ENCODE measurements at regions not wholly inside any gene's neighbourhood (a gene's known extent, or its start where the extent isn't known, plus 50 kb on each side); places are given as distances from the start of the nearest gene placed in this dataset.

DNA sequence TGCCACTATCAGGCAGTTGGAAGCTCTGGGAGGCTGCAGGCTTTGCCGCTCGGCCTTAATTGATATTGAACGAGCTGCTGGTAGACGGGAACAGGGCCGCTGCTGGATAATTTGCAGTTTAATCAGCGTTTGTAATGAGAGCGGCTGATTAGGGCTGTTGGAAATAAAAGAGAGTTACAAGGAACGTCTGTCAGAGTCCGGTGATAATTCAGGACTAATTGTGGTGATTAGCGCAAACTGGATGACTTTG lies 68.2 kb upstream of the TBCA start:
- TF ChIP-seq, protein P1, sequence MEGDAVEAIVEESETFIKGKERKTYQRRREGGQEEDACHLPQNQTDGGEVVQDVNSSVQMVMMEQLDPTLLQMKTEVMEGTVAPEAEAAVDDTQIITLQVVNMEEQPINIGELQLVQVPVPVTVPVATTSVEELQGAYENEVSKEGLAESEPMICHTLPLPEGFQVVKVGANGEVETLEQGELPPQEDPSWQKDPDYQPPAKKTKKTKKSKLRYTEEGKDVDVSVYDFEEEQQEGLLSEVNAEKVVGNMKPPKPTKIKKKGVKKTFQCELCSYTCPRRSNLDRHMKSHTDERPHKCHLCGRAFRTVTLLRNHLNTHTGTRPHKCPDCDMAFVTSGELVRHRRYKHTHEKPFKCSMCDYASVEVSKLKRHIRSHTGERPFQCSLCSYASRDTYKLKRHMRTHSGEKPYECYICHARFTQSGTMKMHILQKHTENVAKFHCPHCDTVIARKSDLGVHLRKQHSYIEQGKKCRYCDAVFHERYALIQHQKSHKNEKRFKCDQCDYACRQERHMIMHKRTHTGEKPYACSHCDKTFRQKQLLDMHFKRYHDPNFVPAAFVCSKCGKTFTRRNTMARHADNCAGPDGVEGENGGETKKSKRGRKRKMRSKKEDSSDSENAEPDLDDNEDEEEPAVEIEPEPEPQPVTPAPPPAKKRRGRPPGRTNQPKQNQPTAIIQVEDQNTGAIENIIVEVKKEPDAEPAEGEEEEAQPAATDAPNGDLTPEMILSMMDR (conservative IDR thresholded peaks at IDR 0.05; ENCODE audit: low read depth, low read length): no peak
- no peak for TF ChIP-seq EZH2 (IDR thresholded peaks at IDR 0.05; ENCODE audit: low read length, unreplicated experiment)
- TF ChIP-seq EZH2phosphoT487 (IDR thresholded peaks at IDR 0.05; ENCODE audit: borderline replicate concordance, low read length): no peak
- Histone ChIP-seq H3K4me3 (ENCODE audit: low read length) (no peak overlapping the region), H4K20me1 (ENCODE audit: low read length) (no peaks in the 10 kb centered on the region), H3K4me2 (ENCODE audit: low read length) (no peak overlapping the region), H2AFZ (ENCODE audit: low read length) (no peak overlapping the region), H3K4me1 (ENCODE audit: insufficient read depth, low read length) (no peaks in the 10 kb centered on the region), H3K9ac (ENCODE audit: low read length) (no peak overlapping the region), H3K9me2 (replicated peaks; ENCODE audit: low read length) (no peaks in the 10 kb centered on the region), H3F3A (ENCODE audit: low read length, unreplicated experiment) (no peaks in the 10 kb centered on the region), H3K27ac (ENCODE audit: low read length) (no peak overlapping the region), H3K36me3 (ENCODE audit: low read depth, low read length) (no peaks in the 10 kb centered on the region), H3K27me3 (ENCODE audit: low read length) (no peaks in the 10 kb centered on the region), H3K9me3 (ENCODE audit: low read length) (no peaks in the 10 kb centered on the region), H3K79me2 (ENCODE audit: low read length) (no peaks in the 10 kb centered on the region)
- DNase-seq: no peak
- intact Hi-C loops (cut with micrococcal nuclease): no loop called here
- CTCF ChIA-PET: no interaction called here
- no TSS peak for BruUV-seq (replicated peaks)
- POLR2A ChIA-PET (ENCODE audit: unreplicated experiment): no interaction called here
- ATAC-seq: no peak

DNA sequence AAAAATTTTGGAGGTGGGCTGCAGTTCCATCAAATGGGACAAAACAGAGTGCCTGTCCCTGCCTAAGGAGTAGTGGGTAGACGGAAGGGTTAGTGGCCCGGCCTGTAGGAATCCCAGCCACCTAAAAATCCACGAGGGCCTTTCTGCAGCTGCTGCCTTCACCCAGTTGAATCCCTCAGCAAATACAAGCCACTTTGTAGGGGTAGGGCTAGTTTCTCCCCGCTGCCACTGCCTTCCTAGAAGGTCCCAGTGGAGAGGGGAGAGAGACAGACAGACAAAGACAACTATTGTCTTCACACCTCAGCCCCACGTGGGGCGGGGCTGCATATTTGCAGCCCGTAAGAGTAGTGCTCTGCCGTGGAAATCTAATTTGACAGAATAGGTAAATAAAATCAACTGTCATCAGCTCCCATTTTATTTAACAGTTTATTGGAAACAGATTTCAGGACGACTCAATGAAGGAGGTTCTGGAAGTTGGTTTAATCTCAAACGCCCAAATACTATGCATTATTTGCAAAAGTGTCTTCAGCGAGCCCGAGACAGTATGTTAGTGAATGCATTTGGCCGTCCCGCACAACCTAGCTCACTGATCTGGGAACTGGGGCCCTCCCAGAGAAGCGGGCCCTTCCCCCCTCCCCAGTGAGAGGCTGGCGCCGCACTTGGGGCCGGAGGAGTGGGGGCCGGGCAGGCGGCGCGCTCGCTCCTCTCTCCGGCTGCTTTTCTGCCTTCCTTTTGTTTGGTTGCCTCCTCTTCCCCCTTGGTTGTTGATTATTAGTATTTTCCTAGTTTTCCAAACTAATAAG lies 67.6 kb upstream of the TBCA start:
- no peak for ATAC-seq

DNA sequence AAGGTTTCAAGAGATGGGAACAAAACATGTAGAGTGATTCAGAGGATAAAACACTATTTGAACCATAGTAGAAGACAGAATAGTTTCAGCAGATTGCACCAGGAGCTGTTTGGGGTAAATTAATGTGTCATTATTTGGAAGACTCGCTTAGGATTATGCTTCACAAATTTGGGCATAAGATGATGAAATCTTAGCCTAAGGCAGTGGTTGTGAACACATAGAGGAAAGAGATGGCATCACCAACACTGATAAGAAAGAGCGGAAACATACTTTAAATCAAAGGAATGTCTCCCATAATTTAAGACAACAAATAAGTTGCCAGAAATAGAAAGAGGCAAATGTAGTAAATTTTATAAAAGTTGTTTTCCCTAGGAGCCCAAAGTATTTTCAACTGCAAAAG lies 66.1 kb upstream of the TBCA start:
- no peaks in the 10 kb centered on the region for H3K9me2 ChIP-seq (replicated peaks; ENCODE audit: low read length)
- no peak overlapping the region for H3K9ac ChIP-seq (ENCODE audit: low read length)
- no peaks in the 10 kb centered on the region for H3K79me2 ChIP-seq (ENCODE audit: low read length)
- H3K4me2 ChIP-seq (ENCODE audit: low read length): no peak overlapping the region
- ATAC-seq: no peak
- TF ChIP-seq, protein P1 (conservative IDR thresholded peaks at IDR 0.05; ENCODE audit: low read depth, low read length): no peak
- TF ChIP-seq EZH2phosphoT487 (IDR thresholded peaks at IDR 0.05; ENCODE audit: borderline replicate concordance, low read length) (no peak), EZH2 (IDR thresholded peaks at IDR 0.05; ENCODE audit: low read length, unreplicated experiment) (no peak)
- DNase-seq: no peak
- H3K4me3 ChIP-seq (ENCODE audit: low read length): no peak overlapping the region
- H3K36me3 ChIP-seq (ENCODE audit: low read depth, low read length): no peaks in the 10 kb centered on the region
- no peak overlapping the region for H2AFZ ChIP-seq (ENCODE audit: low read length)
- ChIA-PET POLR2A (ENCODE audit: unreplicated experiment) (no interaction called here), CTCF (no interaction called here)
- BruUV-seq (replicated peaks): no TSS peak
- H4K20me1 ChIP-seq (ENCODE audit: low read length): no peaks in the 10 kb centered on the region
- intact Hi-C loops (cut with micrococcal nuclease): no loop called here
- H3K9me3 ChIP-seq (ENCODE audit: low read length): no peaks in the 10 kb centered on the region
- no peaks in the 10 kb centered on the region for H3K27me3 ChIP-seq (ENCODE audit: low read length)
- H3K27ac ChIP-seq (ENCODE audit: low read length): no peak overlapping the region
- no peaks in the 10 kb centered on the region for H3F3A ChIP-seq (ENCODE audit: low read length, unreplicated experiment)
- H3K4me1 ChIP-seq (ENCODE audit: insufficient read depth, low read length): no peaks in the 10 kb centered on the region

More for the DNA sequence above, 67.6 kb upstream of the TBCA start:
- Histone ChIP-seq H3K4me3 (ENCODE audit: low read length) (no peak overlapping the region), H3K4me1 (ENCODE audit: insufficient read depth, low read length) (no peaks in the 10 kb centered on the region), H3K4me2 (ENCODE audit: low read length) (no peak overlapping the region), H2AFZ (ENCODE audit: low read length) (no peak overlapping the region), H3K27me3 (ENCODE audit: low read length) (no peaks in the 10 kb centered on the region), H3K36me3 (ENCODE audit: low read depth, low read length) (no peaks in the 10 kb centered on the region), H4K20me1 (ENCODE audit: low read length) (no peaks in the 10 kb centered on the region), H3K27ac (ENCODE audit: low read length) (no peak overlapping the region), H3F3A (ENCODE audit: low read length, unreplicated experiment) (no peaks in the 10 kb centered on the region), H3K79me2 (ENCODE audit: low read length) (no peaks in the 10 kb centered on the region), H3K9me2 (replicated peaks; ENCODE audit: low read length) (no peaks in the 10 kb centered on the region), H3K9ac (ENCODE audit: low read length) (no peak overlapping the region), H3K9me3 (ENCODE audit: low read length) (no peaks in the 10 kb centered on the region)
- no peak for DNase-seq
- intact Hi-C loops (cut with micrococcal nuclease): no loop called here
- POLR2A ChIA-PET (ENCODE audit: unreplicated experiment): no interaction called here
- TF ChIP-seq EZH2phosphoT487 (IDR thresholded peaks at IDR 0.05; ENCODE audit: borderline replicate concordance, low read length) (no peak), EZH2 (IDR thresholded peaks at IDR 0.05; ENCODE audit: low read length, unreplicated experiment) (no peak)
- TF ChIP-seq, protein P1 (conservative IDR thresholded peaks at IDR 0.05; ENCODE audit: low read depth, low read length): no peak
- CTCF ChIA-PET: no interaction called here
- no TSS peak for BruUV-seq (replicated peaks)
